Muscle of back (tissue), 3 donors: ENCODE measurements at regions not wholly inside any gene's neighbourhood (a gene's known extent, or its start where the extent isn't known, plus 50 kb on each side); places are given as distances from the start of the nearest gene placed in this dataset.
A peak's percentile ranks its signal among the peaks of the same experiment; 100 is the strongest.

Experiments
- DNase-seq, 3 donors: peaks; one replicate each; pipeline versions ENCODE4 v3.0.0 to v3.0.0-alpha.2; 2013

GRCh38 chr5:133882389-133882695 lies 86.1 kb downstream of the C5orf15 start:
- no peak for DNase-seq

- no peak for DNase-seq
Measured at GRCh38 chr5:133881576-133882388, 86.6 kb downstream of the C5orf15 start.

- no peak for DNase-seq
Measured at GRCh38 chr5:133878236-133878555, 90.2 kb downstream of the C5orf15 start.

- no peak for DNase-seq
Measured at GRCh38 chr5:133877351-133878235, 90.8 kb downstream of the C5orf15 start.

GRCh38 chr5:133876266-133876665 lies 92.2 kb downstream of the C5orf15 start:
- no peak for DNase-seq

GRCh38 chr5:133875179-133875578 lies 93.2 kb downstream of the C5orf15 start:
- DNase-seq = no peak

- no peak for DNase-seq
Measured at GRCh38 chr5:133873449-133873848, 95.0 kb downstream of the C5orf15 start.

- DNase-seq = peak in 2 of 3 donors; percentile 17 to 26
Measured at GRCh38 chr5:133870661-133871060, 97.8 kb downstream of the C5orf15 start.

GRCh38 chr5:133869519-133870335 lies 98.7 kb downstream of the C5orf15 start:
- no peak for DNase-seq

- peak; percentile 73 to 89 (median 80) for DNase-seq
Measured at GRCh38 chr5:133868946-133869518, 99.4 kb downstream of the C5orf15 start.

GRCh38 chr5:133867851-133868545 lies 100.4 kb downstream of the C5orf15 start:
- DNase-seq = no peak

- no peak for DNase-seq
Measured at GRCh38 chr5:133867341-133867740, 101.1 kb downstream of the C5orf15 start.

- DNase-seq = no peak
Measured at GRCh38 chr5:133866903-133867245, 101.6 kb downstream of the C5orf15 start.

GRCh38 chr5:133866160-133866902 lies 102.1 kb downstream of the C5orf15 start:
- no peak for DNase-seq

GRCh38 chr5:133865113-133865512 lies 103.3 kb downstream of the C5orf15 start:
- DNase-seq = no peak

- no peak for DNase-seq
Measured at GRCh38 chr5:133864711-133865110, 103.7 kb downstream of the C5orf15 start.

GRCh38 chr5:133863857-133864585 lies 104.4 kb downstream of the C5orf15 start:
- no peak for DNase-seq

- no peak for DNase-seq
Measured at GRCh38 chr5:133861161-133861737, 107.2 kb downstream of the C5orf15 start.

GRCh38 chr5:133859073-133859472 lies 109.4 kb downstream of the C5orf15 start:
- DNase-seq = no peak
